B cell (primary cell): ENCODE measurements at regions not wholly inside any gene's neighbourhood (a gene's known extent, or its start where the extent isn't known, plus 50 kb on each side); places are given as distances from the start of the nearest gene placed in this dataset.

Source experiments
- EZH2 ChIP-seq: IDR thresholded peaks from 2 replicates; pipeline ENCODE4 v1.6.1; 2012; ENCODE audit warnings: borderline replicate concordance, low read depth, mild to moderate bottlenecking, moderate library complexity, low read length; ENCODE audit not compliant: insufficient read depth, poor library complexity, severe bottlenecking
- TF ChIP-seq, protein P1 (sequence below): fragments of 200-600 bp; IDR thresholded peaks from one replicate; pipeline ENCODE4 v1.8.0; 2022; ENCODE audit warnings: antibody characterized with exemption, mild to moderate bottlenecking

DNA sequence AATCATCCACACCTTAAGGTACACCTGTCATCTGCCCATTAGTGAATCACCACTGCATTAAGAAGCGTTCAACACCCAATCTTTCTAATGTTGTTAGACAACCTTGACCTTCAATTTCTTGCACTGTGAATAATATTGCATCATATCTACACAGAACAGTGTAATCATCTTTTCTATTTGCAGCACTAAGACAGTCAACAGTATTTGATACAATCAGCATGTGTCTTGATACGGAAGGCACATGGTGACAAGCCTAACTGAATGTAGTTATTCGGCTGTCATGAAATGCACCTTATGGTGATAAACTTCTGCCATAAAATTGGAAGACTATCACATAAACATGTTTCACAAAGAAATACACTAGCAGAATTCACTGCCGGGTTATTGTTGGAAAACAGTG lies 253.9 kb upstream of the THRB start:
- TF ChIP-seq, protein P1, sequence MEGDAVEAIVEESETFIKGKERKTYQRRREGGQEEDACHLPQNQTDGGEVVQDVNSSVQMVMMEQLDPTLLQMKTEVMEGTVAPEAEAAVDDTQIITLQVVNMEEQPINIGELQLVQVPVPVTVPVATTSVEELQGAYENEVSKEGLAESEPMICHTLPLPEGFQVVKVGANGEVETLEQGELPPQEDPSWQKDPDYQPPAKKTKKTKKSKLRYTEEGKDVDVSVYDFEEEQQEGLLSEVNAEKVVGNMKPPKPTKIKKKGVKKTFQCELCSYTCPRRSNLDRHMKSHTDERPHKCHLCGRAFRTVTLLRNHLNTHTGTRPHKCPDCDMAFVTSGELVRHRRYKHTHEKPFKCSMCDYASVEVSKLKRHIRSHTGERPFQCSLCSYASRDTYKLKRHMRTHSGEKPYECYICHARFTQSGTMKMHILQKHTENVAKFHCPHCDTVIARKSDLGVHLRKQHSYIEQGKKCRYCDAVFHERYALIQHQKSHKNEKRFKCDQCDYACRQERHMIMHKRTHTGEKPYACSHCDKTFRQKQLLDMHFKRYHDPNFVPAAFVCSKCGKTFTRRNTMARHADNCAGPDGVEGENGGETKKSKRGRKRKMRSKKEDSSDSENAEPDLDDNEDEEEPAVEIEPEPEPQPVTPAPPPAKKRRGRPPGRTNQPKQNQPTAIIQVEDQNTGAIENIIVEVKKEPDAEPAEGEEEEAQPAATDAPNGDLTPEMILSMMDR: no peak
- TF ChIP-seq EZH2: no peak
